ENCODE measurements at regions not wholly inside any gene's neighbourhood (a gene's known extent, or its start where the extent isn't known, plus 50 kb on each side); places are given as distances from the start of the nearest gene placed in this dataset.
A peak's percentile ranks its signal among the peaks of the same experiment; 100 is the strongest.

DNA sequence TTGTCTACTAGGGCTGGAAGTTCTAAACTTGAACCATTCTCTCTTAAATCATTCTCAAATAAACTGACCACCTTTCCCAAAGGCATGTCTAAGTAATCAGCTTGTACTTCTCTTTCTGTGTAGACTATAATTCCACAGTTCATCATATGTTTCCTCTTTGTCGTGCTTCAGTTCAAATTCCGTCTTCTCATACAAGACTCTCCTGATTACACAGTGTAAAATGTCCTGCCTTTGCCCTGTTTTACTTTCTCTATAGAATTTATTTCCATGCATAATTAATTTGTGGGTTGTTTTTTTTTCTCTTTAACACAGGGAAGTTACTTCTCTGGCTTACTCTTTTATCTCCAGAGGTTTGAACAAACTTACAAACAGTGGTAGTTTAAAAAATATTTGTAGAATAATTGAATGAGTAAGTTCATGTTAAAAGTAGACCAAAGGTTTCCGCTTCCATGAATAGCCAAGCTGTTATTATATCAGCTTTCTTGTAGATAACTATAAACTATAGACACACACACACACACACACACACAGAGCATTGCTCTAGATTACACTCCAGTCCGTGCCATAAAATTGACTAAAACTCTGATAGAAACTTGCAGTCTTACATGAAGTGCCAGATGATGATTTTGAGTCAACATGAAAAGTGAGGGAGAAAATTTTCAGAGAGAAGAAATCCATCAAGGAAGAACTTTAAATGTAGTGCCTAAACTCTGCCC is 119.0 kb downstream of the SUCNR1 start:
- DNase-seq (ENCODE audit: low spot score), result no peak

DNA sequence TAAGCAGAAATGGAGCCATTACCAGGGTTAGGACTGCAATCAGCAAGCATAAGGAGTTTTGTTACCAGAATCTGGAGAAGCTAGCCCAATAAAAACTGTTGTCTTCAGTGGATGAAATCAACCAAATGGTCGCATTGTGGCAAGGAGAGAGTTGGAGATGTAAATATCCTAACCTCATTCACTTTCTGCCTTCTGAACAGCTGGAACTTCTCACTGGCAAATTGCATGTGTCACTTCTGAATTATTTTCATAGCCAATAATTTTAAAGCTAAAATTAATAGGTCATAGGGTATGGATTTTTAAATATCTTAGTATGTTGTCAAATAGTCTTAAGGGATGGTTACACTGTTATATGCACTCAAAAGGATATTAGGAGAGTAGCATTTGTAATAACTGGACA is 121.6 kb downstream of the SUCNR1 start:
- DNase-seq (ENCODE audit: low spot score), result no peak

DNA sequence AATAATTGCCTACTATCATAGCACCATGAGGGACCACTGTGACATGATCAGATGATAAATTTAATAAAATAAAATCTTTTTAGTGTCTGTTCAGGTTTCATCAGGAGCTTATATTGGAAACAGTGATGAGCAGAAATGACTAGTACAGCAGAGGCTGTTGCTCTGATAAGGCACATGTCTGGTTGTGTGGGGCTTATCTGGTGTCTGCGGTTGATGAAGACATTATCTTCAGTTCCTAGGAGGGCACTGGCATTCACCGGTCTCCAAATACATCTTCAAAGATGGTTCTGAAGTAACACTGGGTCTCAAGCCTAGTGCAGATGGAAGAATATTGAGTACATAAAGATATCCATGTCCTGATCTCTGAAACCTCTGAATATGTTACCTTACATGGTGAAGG is 125.3 kb downstream of the SUCNR1 start:
- DNase-seq (ENCODE audit: low spot score), result no peak

DNA sequence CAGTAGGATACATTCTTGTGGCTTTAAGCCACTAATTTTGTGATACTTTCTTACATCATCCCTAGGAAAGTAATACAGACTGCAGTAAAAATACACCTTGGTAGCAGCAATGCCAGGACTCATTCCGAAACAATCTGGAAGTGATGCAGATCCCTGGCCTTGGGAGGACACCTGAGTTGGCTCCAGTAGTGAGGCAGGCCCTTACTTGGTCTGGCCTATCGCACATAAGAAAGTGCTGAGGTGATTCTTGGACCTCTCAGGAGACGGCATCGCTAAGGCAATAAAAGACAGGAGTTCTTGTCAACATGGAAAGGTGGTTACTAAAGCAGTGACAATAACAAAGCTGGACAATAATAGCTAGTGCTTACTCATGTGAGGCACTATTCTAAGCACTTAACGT is 126.5 kb downstream of the SUCNR1 start:
- no peak for DNase-seq (ENCODE audit: low spot score)

DNA sequence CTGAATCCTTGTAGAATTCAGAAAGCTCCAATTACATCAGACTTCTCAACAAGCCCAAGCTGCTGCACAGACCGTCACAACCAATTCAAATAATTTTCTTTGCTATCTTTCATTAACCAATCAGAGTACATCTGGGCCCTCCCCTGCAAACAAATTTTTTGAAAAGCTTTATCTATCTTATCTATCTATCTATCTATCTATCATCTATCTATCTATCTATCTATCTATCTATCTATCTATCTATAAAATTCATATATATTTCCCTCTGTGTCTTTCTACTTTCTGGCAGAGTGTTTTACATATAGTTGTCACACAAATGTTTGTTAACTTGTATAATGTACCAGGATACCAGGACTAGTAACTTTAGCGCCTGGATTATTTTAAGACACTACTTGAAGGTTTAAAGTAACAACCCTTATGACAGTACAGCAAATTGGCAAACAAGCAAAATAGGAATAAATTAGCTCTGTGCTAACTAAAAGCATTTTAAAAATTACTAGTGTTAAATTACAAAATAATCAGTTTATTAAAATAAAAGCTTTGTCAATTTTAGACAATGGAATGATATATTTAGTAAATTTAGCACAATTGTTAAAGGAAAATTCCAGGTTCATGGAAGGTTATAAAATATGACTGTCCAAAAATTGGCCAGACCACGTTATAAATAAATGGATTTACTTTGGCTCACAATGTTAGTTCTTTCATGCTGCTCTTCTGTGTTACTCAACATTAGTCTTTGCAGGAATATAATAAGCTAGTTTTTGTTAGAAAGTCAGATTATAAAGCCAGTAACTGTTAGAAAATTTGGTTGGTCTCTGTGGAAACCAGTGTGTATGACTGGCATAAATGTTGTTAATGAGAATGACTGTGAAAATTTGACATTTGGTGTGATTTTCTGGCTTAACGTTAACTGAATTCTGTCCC is 138.6 kb downstream of the SUCNR1 start:
- no peak for DNase-seq (ENCODE audit: low spot score)

DNA sequence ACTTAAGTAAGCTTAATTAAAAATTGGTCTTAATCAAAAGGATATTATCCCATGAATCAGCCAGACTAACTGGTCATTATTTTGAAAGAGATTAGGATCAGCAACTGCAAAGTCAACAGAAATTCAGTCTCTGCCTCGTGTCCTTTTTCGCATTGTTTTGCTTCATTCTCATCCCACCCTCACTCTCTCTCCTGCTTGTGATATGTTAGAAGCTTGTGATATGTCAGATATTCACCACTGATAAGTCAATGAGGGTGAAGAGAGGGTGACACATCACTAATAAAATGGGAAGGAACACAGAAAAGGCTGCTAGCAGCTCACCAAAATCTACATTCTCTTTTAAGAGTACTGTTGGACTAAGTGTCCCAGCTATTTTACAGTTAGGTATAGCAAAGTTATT is 146.1 kb downstream of the SUCNR1 start:
- no peak for DNase-seq (ENCODE audit: low spot score)

DNA sequence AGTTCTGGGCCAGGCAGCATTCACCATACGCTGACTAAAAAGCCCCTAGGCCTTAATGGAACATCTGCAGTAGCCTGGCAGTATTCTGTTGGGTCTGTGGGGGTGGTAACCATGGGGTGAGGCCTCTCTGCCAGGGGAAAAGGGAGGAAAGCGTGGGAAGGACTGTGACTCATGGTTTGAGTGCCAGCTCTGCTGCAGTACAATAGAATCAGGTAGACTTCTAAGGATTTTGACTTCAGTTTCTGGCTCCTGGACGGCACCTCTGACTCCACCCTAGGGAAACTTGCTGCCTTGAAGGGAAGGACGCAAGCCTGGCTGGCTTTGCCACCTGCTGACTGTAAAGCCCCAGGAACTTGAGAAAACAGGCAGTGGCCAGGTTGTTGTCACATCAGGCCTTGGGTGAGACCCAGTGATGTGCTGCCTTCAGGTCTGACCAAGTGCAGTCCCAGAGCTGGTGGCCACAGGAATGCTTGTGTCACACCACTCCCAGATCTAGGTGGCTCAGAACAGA is 148.6 kb downstream of the SUCNR1 start:
- peak; percentile 85 for DNase-seq (ENCODE audit: low spot score)

DNA sequence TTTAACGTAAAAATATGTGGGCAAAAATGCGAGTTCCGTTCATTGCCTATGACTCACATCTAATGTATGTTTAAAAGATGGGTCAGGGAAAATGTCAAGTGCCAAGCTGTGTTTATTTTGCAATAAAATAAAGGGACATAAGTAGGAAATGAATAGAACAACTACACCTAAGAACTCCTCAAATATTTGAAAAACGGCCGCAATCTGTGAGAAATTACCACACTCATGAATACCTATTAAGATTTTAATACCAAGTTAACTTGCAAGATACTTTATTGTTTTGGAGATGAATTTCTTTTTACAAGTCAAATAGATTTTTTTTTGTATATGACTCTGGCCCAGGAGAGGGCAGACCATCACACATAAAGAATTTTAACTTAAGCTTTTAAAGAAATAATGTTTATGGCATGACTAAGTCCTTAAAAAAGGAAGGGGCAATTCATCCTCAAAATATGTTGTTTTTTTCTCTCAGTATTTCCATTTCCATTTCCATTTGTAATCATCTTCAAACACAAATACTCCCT is 152.7 kb downstream of the SUCNR1 start:
- DNase-seq (ENCODE audit: low spot score), result peak; percentile 18

DNA sequence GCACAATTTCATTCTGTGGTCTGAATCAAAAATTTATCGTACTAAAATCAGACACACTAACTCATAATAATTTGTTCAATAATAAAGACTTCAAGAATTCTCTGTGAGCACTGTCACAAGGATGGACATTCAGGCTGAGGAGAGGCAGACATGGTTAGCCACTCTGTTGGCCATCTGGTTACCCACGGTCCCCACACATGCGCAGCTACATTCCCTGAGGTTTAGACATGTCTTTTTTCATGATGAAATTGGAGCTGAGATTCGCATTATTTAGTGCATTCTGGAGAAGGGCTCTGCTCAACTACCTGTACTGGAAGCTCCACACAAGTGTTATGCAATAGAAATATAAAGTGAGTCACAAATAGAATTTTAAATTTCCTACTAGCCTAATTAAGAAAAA is 156.9 kb downstream of the SUCNR1 start:
- DNase-seq (ENCODE audit: low spot score), result no peak

DNA sequence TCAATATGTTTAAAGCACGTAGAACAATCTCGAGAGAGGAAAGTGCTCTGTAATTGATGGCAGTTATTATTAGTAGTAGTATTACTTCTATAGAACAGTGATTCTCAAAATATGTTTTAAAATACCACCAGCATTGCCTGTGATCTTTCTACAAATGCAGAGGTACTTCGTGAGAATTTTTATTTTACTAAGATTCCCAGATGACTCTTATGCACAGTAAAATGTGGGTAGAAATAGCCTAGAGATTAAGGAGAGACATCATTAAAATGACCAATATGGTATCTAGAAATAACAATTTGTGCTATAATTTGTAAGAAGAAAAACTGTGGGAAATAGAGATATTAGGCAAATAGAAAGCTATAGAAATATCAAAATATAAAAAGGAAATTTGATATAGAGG is 157.9 kb downstream of the SUCNR1 start:
- no peak for DNase-seq (ENCODE audit: low spot score)

DNA sequence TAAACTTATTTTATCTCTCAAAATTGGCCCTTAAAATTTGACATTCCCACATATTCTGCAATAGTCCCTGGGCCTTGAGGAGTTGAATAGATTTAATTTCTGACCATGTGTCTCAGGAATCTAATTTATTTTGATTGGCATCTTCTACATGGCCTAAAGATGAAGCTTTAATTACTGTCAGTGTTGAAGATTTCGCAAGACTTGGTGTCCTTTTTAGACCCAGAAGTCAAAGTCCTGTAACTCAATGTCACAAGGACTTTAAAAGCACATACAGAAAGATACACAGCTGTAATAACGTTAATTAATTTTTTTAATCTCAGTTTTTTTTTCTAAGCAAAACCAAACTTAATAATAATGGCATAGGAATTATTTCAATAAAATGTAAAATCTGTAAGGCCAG is 163.9 kb downstream of the SUCNR1 start:
- DNase-seq (ENCODE audit: low spot score), result no peak

DNA sequence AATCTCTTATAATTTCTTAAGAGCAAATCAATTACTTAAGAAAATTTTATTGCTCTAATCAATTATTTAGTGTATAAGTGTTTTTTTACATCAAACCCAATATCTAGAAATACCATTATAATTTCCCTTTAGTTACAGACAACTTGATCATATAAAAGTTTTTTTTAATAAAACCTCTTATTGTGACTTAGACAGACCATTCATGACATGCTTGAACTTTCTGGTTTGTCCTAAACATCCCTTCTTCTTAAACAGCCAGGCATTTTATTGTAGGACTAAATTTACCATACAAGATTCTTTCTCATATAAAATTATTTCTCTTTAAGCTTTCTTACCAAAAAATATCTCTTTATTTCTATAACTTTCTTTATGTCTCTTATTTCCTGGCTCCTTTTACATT is 164.5 kb downstream of the SUCNR1 start:
- no peak for DNase-seq (ENCODE audit: low spot score)

DNA sequence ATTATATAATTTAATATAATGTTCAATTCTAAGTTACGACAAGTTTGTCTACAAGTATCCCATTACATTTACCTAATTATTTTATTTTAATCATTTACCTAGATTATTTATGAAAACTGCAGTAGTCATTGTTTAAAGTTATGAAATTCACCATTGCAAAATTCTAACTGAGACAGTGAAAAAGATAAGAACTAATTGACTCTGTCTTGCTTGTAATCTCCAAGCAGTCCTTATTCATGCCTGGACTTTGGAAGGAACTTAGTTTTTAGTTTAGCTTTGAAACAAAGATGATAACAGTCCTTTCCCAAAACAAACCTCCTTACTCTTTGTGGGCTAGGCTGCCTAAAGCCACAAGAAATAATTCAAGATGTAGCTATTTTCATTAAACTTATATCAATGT is 165.0 kb downstream of the SUCNR1 start:
- no peak for DNase-seq (ENCODE audit: low spot score)

DNA sequence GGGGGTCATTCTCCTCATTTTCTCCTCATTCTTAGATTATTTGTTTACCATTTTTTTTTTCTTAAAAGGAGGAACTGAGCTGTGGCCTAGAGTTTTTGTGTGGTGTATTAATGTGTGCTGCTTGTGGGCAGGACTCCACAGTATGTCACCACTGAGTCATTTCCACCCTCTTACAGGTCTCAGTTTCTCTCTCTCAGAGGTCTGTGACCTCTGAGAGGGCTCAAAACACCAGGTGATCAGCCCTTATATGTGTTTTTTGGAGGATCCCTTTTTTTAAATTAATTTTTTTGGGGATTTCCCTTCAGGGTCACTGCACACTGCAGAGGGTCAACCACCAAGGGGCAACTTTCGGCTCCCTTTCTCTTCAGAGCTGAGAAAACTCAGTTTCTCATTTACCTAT is 166.4 kb downstream of the SUCNR1 start:
- no peak for DNase-seq (ENCODE audit: low spot score)

DNA sequence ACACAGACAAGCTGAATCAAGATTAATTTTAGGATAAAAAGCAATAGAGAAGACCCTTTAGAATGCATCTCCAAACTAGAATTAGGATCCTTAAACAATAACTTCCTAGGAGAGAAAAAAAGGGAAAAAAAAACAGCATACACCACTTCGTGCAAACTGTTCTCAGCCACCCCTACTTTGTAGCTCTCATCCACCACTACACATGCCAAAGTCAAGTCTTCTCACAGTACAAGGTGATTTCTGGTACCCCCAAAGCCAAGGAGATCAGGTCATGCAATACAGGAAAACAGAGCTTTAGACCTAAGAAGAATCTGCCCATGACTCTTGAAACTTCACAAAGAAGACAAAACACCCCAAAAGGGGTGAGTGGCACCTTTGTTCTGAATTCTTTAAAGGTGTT is 166.9 kb downstream of the SUCNR1 start:
- no peak for DNase-seq (ENCODE audit: low spot score)

DNA sequence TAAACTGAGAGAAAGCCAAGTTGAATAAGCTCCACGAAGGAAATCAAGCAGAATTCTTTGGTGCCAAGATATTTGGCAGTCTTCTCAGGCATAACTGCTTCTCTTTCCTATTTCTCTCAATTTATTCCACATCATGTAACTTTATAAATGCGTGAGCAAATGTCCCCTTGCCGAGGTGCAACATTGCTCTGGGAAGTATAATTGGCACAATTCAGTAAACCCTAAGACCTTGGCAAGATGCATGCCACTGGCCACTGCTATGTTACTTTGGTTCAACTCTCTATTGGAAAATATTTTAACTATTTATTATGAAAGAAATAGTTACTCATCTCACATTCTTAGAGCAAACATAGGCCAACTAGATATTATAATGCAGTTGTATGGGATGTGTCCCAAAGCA is 170.2 kb downstream of the SUCNR1 start:
- no peak for DNase-seq (ENCODE audit: low spot score)

DNA sequence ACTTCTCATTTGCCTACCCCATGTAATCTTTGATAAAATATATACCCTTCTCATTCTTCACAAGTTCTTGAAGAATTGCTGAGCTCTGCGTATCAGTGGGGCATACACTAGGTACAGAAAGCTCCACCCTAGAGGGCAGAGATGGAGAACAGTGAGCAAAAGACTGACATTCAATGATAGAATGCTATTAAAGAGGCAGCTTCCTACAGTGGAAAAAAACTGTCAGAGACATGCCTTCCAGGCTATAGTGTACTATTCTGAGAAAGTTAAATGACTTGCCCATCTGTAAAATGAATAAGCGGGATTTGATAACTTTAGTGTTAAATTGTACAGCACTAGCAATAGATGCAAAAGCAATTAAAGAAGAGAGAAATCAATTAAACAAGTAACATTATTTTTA is 172.8 kb downstream of the SUCNR1 start:
- no peak for DNase-seq (ENCODE audit: low spot score)

DNA sequence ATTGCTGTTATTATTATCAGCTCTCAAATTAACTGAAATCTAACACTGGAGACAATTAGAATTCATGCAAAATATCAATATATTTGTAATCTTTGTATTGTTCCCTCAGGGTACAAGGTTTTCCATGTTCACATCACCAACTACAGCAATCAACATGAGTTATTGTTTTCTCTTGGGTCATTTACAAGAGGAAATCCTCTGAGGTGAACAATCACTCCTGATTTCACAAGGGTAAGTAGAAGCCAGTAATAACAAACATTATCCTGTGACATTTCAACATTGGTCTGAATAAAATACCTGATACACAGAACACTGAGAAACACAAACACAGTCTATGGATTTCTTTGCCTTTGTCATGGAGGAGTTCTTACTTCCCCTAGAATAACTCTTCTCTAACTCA is 174.0 kb downstream of the SUCNR1 start:
- DNase-seq (ENCODE audit: low spot score), result no peak

DNA sequence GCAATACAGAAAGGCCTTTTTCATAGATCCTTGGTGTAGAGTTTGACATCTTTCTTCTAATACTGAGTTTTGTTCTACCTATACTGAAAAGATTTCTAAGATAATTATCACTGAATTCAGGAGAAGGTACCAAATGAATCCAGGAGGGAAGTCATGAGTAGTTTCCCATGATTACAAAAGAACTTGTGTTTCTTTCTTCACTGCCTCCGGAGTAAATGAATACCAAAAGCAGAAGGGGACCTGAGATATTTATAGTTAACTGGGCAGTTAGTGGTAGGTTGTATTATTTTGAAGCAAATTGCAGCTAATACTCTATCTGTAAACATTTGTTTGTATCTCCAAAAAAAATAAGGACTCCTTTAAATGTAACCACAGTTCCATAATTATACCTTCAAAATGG is 175.4 kb downstream of the SUCNR1 start:
- DNase-seq (ENCODE audit: low spot score), result no peak

DNA sequence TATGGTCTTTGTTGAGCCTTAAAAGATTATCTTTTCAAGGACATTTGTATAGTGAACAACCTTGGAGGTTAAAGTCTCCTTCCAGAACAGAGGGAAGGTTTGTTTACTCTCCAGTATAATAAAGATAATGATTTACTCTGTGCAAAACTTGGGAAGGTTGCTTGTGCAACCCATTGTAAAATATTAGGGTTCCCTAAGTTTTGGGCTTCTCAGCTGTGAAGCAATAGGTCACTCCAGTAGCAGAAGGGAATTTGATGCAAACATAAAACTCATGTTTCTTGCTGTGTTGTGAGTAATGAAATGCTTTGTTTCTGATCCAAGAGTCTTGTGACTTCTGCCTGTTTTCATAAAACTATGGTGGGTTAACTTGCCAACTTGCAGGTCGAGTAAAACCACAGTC is 177.5 kb downstream of the SUCNR1 start:
- DNase-seq (ENCODE audit: low spot score), result no peak

DNA sequence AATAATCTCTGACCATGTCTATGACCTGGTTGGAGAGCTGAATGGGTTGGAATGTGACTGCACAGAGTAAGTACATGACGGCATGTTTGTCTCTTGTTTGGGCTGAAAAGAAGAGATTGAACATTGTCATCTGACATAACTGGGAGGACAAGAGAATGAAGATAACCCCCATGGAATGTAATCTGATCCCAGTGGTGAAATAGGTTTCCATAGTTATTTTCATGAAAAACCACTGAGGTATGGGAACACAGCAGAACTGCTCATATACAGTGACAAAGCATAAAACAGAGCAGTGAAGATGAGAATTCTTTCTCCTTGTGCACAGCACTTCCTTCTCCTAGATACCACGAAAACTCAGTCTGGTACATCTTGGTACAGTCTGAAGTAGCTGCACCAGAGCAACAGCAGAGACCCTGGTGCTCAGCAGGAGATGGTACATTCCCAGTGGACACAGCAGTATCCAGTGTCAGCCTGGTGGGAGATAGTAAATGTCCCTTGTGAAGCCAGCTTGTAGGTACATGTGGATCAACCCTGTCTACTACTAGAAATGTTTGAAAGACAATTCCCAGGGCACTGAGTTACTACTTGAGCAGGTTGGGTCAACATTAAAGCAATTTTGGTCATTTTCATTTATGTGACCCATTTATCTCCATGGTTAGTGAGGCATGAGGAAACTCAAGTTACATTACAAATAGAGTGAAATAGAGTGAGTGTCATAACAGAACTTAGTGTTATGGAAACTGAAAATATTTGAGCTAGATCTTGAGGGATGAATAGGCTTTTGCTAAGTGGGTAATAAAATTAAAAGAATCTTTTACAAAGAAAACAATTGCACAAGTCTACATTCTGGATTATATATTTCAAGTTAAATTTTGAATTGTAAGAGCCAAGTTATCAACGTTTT is 178.3 kb downstream of the SUCNR1 start:
- DNase-seq (ENCODE audit: low spot score), result no peak

DNA sequence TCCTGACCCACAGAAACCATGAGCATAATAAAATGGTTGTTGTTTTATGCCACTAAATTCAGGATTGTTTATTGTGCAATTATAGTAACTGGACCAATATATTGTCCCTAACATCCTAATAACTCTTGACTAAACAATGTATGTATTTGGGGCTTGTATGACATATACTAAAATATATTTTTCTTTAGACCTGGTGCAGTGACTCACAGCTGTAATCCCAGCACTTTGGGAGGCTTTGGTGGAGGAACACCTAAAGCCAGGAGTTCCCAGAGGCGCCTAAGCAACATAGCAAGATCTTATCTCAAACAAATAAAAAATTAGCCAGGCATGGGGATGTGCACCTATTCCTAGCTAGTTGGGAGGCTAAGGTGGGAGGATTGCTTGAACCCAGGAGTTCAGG is 180.4 kb downstream of the SUCNR1 start:
- no peak for DNase-seq (ENCODE audit: low spot score)
